ENCODE measurements at regions not wholly inside any gene's neighbourhood (a gene's known extent, or its start where the extent isn't known, plus 50 kb on each side); places are given as distances from the start of the nearest gene placed in this dataset.

DNA sequence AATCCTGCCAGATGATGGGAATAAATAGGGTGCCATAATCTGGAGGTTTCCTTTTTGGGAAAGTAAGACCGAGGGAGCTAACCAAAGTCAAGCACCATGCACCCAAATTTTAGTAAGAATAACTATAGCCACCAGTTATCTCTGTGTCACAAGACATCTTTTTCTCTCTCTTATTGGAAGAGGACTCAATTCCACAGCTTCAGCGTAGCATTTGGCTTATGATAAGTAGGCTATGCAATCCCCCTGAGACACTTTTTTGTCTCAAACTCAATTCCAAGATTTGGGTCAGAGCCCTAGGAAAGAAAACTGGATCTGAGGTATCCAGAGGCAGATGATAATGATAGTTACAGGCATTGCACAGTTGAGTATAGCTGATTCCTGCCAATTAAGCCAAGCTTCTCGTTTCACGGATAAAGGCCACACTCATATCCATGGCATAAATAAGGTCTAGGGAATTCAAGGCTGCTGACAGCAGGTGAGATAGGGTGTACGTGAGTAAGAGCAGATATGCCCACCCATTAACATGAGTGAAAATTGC is 425.2 kb upstream of the CNTNAP2 start:
- Histone ChIP-seq H3K27me3 (ENCODE audit: control insufficient read depth, insufficient read depth, low read length) (no peaks in the 10 kb centered on the region), H4K20me1 (ENCODE audit: insufficient read depth, low read length) (no peaks in the 10 kb centered on the region), H3K23ac (ENCODE audit: low read depth, low read length) (no peak overlapping the region), H4K91ac (ENCODE audit: insufficient read depth, low read depth, low read length) (no peak overlapping the region), H2BK15ac (ENCODE audit: low read depth, low read length) (no peak overlapping the region), H3K4ac (ENCODE audit: low read depth, low read length) (no peak overlapping the region), H3K9me1 (ENCODE audit: insufficient read depth, low read length) (no peaks in the 10 kb centered on the region), H3K18ac (ENCODE audit: low read depth, low read length) (no peak overlapping the region), H3K9ac (ENCODE audit: low read depth, low read length) (no peak overlapping the region), H3K36me3 (ENCODE audit: control insufficient read depth, insufficient read depth, low read length) (no peaks in the 10 kb centered on the region), H3K4me2 (ENCODE audit: low read depth, low read length) (no peak overlapping the region), H2BK120ac (ENCODE audit: low read depth, low read length) (no peak overlapping the region), H2AK5ac (ENCODE audit: low read depth, low read length) (no peak overlapping the region), H3K14ac (replicated peaks; ENCODE audit: low read depth, low read length) (no peak overlapping the region), H4K8ac (ENCODE audit: low read depth in 2 of 2, low read length in 2 of 2) (no peak overlapping the region), H3K56ac (ENCODE audit: extremely low read depth, insufficient read depth, low read length) (no peak overlapping the region), H2AK9ac (replicated peaks; ENCODE audit: low read depth, low read length, poor library complexity) (no peak overlapping the region), H3K27ac (ENCODE audit: insufficient read depth, low read length) (no peak overlapping the region), H2AFZ (replicated peaks; ENCODE audit: low read length, poor library complexity) (no peak overlapping the region), H2BK20ac (ENCODE audit: low read depth, low read length) (no peak overlapping the region), H3K4me1 (ENCODE audit: control insufficient read depth, insufficient read depth, low read length) (no peaks in the 10 kb centered on the region), H3K4me3 (ENCODE audit: insufficient read depth, low read depth, low read length) (no peak overlapping the region), H4K5ac (ENCODE audit: low read depth, low read length) (no peak overlapping the region), H3K9me3 (ENCODE audit: control insufficient read depth, insufficient read depth, low read length) (peaks cover 6% of the 10 kb centered on the region), H2BK5ac (ENCODE audit: low read depth, low read length, poor library complexity, severe bottlenecking) (no peak overlapping the region), H3K79me1 (ENCODE audit: low read depth in 1 of 2, low read length in 2 of 2) (no peaks in the 10 kb centered on the region)
- no CpG with 5 or more reads among the region's 5 CpGs for WGBS, 2 experiments (ENCODE audit: extremely low coverage in 2 of 2, insufficient read length in 1 of 2)
- intact Hi-C loops (cut with micrococcal nuclease) (no loop called here), in situ Hi-C loops (cut with MboI; ENCODE audit: low sequenced_read_pairs) (no loop called here), dilution Hi-C loops (cut with HindIII; ENCODE audit: low sequenced_read_pairs, unreplicated experiment) (no loop called here)
- ChIA-PET POLR2A (ENCODE audit: unreplicated experiment) (no interaction called here), CTCF (no interaction called here)
- ATAC-seq (ENCODE audit: low read depth): no peak
- DNase-seq: no peak
- TF ChIP-seq, protein P1, sequence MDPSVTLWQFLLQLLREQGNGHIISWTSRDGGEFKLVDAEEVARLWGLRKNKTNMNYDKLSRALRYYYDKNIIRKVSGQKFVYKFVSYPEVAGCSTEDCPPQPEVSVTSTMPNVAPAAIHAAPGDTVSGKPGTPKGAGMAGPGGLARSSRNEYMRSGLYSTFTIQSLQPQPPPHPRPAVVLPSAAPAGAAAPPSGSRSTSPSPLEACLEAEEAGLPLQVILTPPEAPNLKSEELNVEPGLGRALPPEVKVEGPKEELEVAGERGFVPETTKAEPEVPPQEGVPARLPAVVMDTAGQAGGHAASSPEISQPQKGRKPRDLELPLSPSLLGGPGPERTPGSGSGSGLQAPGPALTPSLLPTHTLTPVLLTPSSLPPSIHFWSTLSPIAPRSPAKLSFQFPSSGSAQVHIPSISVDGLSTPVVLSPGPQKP (IDR thresholded peaks at IDR 0.05; ENCODE audit: borderline replicate concordance, low read depth, low read length): no peak
- TF ChIP-seq, protein P2, sequence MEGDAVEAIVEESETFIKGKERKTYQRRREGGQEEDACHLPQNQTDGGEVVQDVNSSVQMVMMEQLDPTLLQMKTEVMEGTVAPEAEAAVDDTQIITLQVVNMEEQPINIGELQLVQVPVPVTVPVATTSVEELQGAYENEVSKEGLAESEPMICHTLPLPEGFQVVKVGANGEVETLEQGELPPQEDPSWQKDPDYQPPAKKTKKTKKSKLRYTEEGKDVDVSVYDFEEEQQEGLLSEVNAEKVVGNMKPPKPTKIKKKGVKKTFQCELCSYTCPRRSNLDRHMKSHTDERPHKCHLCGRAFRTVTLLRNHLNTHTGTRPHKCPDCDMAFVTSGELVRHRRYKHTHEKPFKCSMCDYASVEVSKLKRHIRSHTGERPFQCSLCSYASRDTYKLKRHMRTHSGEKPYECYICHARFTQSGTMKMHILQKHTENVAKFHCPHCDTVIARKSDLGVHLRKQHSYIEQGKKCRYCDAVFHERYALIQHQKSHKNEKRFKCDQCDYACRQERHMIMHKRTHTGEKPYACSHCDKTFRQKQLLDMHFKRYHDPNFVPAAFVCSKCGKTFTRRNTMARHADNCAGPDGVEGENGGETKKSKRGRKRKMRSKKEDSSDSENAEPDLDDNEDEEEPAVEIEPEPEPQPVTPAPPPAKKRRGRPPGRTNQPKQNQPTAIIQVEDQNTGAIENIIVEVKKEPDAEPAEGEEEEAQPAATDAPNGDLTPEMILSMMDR (conservative IDR thresholded peaks at IDR 0.05; ENCODE audit: low read depth, low read length): no peak
- TF ChIP-seq CEBPB (IDR thresholded peaks at IDR 0.05; ENCODE audit: low read depth, low read length): no peak
- no peak for TF ChIP-seq FOS (IDR thresholded peaks at IDR 0.05; ENCODE audit: low read depth, low read length)
- TF ChIP-seq CHD1 (IDR thresholded peaks at IDR 0.05; ENCODE audit: low read depth, low read length): no peak
- TF ChIP-seq MAZ (IDR thresholded peaks at IDR 0.05; ENCODE audit: borderline replicate concordance, low read depth, low read length): no peak
- no peak for TF ChIP-seq RAD21 (IDR thresholded peaks at IDR 0.05; ENCODE audit: low read length)
- TF ChIP-seq SMC3 (IDR thresholded peaks at IDR 0.05; ENCODE audit: low read depth, low read length): no peak
- BruUV-seq (replicated peaks): no TSS peak

Measured in IMR-90 (cell line).